Astrocyte of the cerebellum (primary cell): ENCODE measurements at regions not wholly inside any gene's neighbourhood (a gene's known extent, or its start where the extent isn't known, plus 50 kb on each side); places are given as distances from the start of the nearest gene placed in this dataset.
A peak's percentile ranks its signal among the peaks of the same experiment; 100 is the strongest.
"Not testable (repeated sequence)": the region's sequence is repeated elsewhere in the genome, so short reads cannot be mapped to it uniquely, and the experiment has no call there.

ENCODE experiments used
- DNase-seq: peaks from one replicate; pipeline ENCODE4 v3.0.0-alpha.2; 2011; ENCODE audit warnings: low read depth
- H3K4me3 ChIP-seq: 2 replicates; pipeline ENCODE4 v1.5.1; 2011; ENCODE audit warnings: mild to moderate bottlenecking, low read depth, low read length, moderate library complexity
- in situ Hi-C: cut with HindIII; loops from 2 replicates; pipeline ENCODE4 v1.10.0; 2017; ENCODE audit warnings: low sequenced_read_pairs
- TF ChIP-seq, protein P1 (sequence below): IDR thresholded peaks from 2 replicates; pipeline ENCODE4 v1.5.1; 2012; ENCODE audit warnings: low read length, low read depth, moderate library complexity, mild to moderate bottlenecking; ENCODE audit errors: missing control alignments

GRCh38 chr4:174402470-174403176 lies 118.9 kb downstream of the CEP44 start:
- in situ Hi-C loops: no loop called here
- no peak for DNase-seq
- TF ChIP-seq, protein P1, sequence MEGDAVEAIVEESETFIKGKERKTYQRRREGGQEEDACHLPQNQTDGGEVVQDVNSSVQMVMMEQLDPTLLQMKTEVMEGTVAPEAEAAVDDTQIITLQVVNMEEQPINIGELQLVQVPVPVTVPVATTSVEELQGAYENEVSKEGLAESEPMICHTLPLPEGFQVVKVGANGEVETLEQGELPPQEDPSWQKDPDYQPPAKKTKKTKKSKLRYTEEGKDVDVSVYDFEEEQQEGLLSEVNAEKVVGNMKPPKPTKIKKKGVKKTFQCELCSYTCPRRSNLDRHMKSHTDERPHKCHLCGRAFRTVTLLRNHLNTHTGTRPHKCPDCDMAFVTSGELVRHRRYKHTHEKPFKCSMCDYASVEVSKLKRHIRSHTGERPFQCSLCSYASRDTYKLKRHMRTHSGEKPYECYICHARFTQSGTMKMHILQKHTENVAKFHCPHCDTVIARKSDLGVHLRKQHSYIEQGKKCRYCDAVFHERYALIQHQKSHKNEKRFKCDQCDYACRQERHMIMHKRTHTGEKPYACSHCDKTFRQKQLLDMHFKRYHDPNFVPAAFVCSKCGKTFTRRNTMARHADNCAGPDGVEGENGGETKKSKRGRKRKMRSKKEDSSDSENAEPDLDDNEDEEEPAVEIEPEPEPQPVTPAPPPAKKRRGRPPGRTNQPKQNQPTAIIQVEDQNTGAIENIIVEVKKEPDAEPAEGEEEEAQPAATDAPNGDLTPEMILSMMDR: no peak
- H3K4me3 ChIP-seq: no peak overlapping the region

- no peak overlapping the region for H3K4me3 ChIP-seq
- no peak for DNase-seq
- in situ Hi-C loops: no loop called here
- TF ChIP-seq, protein P1: no peak
Measured at GRCh38 chr4:174401471-174402130, 117.9 kb downstream of the CEP44 start.

DNA sequence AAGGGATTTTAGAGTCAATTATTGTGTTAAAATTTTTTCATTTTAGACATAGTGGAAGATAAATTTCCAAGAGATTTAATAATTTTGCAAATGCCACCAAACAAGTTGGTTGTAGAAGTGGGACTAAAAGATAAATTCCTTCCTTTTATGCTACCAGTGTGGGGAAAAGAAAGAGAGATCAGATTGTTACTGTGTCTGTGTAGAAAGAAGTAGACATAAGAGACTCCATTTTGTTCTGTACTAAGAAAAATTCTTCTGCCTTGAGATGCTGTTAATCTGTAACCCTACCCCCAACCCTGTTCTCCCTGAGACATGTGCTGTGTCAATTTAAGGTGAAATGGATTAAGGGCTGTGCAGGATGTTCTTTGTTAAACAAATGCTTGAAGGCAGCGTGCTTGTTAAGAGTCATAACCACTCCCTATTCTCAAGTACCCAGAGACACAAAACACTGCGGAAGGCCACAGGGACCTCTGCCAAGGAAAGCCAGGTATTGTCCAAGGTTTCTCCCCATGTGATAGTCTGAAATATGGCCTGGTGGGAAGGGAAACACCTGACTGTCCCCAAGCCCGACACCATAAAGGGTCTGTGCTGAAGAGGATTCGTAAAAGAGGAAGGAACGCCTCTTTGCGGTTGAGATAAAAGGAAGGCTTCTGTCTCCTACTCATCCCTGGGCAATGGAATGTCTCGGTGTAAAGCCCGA lies 117.0 kb downstream of the CEP44 start:
- H3K4me3 ChIP-seq, in situ Hi-C loops, DNase-seq: not testable (repeated sequence)

- TF ChIP-seq, protein P1: no peak
- peak; percentile 47 for DNase-seq
- no peak overlapping the region for H3K4me3 ChIP-seq
- in situ Hi-C loops: no loop called here
Measured at GRCh38 chr4:174398728-174399127, 115.0 kb downstream of the CEP44 start.

DNA sequence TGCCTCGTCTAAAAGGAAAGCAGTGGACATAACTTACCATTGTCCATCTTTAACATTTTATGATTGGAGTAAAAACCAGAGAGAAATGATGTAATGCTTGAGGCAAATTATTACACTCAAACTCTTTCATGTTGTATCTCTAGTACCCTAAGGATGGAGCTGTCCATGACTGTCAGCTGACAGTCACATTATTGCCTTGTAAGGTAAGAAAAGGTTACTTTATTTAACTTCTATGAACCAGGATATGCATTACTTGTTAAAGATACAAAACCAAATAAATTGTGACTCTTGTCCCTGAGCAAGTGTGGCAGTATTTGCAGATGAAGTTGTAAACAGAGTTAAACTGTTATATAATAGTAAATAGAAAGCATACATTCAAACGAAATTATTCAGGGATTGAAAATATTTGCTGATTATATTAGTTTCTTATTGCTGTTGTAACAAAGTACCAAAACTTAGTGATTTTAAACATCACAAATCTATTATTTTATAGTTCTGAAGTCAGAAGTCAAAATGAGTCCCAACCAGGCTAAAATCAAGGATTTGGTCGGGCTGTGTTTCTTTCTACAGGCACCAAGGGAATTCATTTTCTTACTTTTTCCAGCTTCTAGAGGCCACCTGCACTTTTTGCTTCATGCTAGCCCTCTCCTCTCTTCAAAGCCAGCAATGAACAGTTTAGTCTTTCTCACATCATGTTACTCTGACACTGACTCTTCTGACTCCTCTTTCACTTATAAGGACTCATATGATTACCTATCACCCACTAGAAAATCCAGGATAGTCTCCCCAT lies 113.8 kb downstream of the CEP44 start:
- in situ Hi-C loops: no loop called here
- TF ChIP-seq, protein P1: no peak
- no peak for DNase-seq
- H3K4me3 ChIP-seq: no peak overlapping the region

GRCh38 chr4:174396599-174397110 lies 112.9 kb downstream of the CEP44 start:
- DNase-seq: no peak
- in situ Hi-C loops: no loop called here
- TF ChIP-seq, protein P1: no peak
- H3K4me3 ChIP-seq: no peak overlapping the region
